RWPE1 (cell line): ENCODE measurements at regions not wholly inside any gene's neighbourhood (a gene's known extent, or its start where the extent isn't known, plus 50 kb on each side); places are given as distances from the start of the nearest gene placed in this dataset.

ENCODE experiments used
- CTCF ChIA-PET: fragments of 350-600 bp; sonication (Branson Sonifier 250); formaldehyde crosslinking; extraction: SDS; loops from one replicate; lab custom pipeline; 2021; lab: Yijun Ruan, JAX
- POLR2A ChIA-PET: fragments of 400-600 bp; formaldehyde crosslinking; extraction: SDS; loops from one replicate; lab custom pipeline; 2020; ENCODE audit warnings: antibody characterized with exemption; ENCODE audit not compliant: low non-redundant PET; lab: Yijun Ruan, JAX
- DNase-seq: peaks from one replicate; pipeline ENCODE4 v3.0.0; 2012; ENCODE audit warnings: low spot score
- H3K27ac ChIP-seq: fragments of 450-650 bp; 2 replicates; pipeline ENCODE4 v1.5.1; 2017
- TF ChIP-seq, protein P1 (sequence below): fragments of 450-650 bp; conservative IDR thresholded peaks from 2 replicates; pipeline ENCODE4 v1.5.1; 2017; ENCODE audit warnings: low read depth, mild to moderate bottlenecking

DNA sequence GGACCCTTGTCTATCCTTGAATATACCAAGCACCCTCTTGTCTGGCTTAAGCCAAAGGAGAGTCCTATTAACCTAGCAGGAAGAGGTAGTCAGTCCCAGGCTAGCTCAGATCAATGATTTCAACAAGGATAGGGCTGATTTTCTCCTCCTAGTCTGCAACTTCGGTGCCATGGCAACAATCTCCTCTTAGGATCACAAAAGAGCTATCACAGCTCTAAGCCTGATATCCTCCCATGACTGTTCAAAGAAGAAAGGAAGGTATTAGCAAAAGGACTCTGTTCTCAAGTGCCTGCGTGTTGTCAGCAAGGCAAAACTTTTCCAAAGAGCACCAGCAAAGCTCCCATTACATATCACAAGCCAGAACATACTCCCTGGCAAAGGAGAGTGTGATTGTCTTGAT is 58.7 kb upstream of the DDX18 start:
- H3K27ac ChIP-seq = no peak overlapping the region
- TF ChIP-seq, protein P1, sequence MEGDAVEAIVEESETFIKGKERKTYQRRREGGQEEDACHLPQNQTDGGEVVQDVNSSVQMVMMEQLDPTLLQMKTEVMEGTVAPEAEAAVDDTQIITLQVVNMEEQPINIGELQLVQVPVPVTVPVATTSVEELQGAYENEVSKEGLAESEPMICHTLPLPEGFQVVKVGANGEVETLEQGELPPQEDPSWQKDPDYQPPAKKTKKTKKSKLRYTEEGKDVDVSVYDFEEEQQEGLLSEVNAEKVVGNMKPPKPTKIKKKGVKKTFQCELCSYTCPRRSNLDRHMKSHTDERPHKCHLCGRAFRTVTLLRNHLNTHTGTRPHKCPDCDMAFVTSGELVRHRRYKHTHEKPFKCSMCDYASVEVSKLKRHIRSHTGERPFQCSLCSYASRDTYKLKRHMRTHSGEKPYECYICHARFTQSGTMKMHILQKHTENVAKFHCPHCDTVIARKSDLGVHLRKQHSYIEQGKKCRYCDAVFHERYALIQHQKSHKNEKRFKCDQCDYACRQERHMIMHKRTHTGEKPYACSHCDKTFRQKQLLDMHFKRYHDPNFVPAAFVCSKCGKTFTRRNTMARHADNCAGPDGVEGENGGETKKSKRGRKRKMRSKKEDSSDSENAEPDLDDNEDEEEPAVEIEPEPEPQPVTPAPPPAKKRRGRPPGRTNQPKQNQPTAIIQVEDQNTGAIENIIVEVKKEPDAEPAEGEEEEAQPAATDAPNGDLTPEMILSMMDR = no peak
- DNase-seq = no peak
- POLR2A ChIA-PET = no interaction called here
- CTCF ChIA-PET = interaction anchor here (0.6 kb wide), 1 partner anchor 8 kb away, joined by 3 read pairs; no protein-coding TSS in a partner anchor

DNA sequence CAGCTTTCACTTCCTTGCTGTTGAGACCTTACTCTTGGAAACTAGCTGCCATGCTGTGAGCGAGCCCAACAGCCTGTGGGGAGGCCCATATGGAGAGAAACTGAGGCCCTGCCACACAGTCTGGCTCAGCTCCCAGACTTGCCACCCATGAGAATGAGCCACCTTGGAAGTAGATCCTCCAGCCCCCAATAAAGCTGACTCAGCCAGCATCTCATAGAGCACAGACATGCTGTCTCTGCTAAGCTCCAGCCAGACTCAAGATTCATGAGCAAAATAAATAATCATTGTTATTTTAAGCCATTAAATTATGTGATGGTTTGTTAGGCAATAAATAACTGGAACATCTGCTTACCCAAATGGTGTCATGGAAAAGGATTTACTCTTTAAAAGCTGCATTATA is 53.6 kb upstream of the DDX18 start:
- TF ChIP-seq, protein P1 = no peak
- DNase-seq = no peak
- CTCF ChIA-PET = no interaction called here
- no peak overlapping the region for H3K27ac ChIP-seq
- POLR2A ChIA-PET = no interaction called here

DNA sequence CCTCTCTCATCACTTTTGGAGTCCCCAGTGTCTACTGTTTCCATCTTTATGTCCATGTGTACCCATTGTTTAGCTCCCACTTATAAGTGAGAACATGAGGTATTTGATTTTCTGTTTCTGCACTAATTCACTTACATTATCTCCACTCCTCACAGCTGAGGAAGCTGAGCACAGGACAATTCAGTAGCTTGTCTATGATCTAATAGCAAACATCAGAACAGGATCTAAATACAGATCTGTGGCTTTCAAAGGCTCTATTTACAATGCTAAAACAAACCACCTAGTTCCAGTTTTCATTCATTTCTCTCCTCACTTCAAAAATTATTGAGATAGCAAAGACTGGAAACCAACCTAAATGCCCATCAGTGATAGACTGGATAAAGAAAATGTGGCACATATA is 52.0 kb upstream of the DDX18 start:
- ChIA-PET CTCF (no interaction called here), POLR2A (no interaction called here)
- no peak for DNase-seq
- H3K27ac ChIP-seq = no peak overlapping the region
- TF ChIP-seq, protein P1 = no peak

DNA sequence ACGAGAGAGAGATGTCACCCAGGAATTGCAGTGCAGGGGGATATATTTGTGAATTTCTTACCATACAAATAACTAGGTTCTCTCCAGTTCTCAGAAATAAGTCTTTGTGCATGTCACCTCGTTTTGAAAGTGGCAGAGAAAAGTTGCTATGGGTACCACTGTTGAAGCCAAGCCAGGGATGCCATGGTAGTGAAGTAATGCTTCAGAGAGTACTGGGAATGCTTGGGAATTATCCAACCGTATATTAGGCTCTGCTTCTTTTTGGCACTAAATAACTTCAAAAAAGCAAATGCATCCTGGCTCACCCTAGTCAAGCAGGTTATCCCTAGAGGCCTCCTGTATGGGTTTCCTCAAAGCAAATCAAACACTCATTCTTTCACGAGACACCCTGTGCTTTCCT is 50.7 kb upstream of the DDX18 start:
- ChIA-PET CTCF (interaction anchor here (0.6 kb wide), 1 partner anchor 8 kb away, joined by 3 read pairs; no protein-coding TSS in a partner anchor), POLR2A (no interaction called here)
- TF ChIP-seq, protein P1 = no peak

More for the DNA sequence above, 50.7 kb upstream of the DDX18 start:
- no peak overlapping the region for H3K27ac ChIP-seq
- DNase-seq = no peak
